HG02938 (cell line): ENCODE measurements at regions not wholly inside any gene's neighbourhood (a gene's known extent, or its start where the extent isn't known, plus 50 kb on each side); places are given as distances from the start of the nearest gene placed in this dataset.

Experiments
- ATAC-seq: cut with Tn5 transposase; IDR thresholded peaks from one replicate; pipeline ENCODE4 v1.9.1; 2021; ENCODE audit warnings: mild to moderate bottlenecking, moderate library complexity; ENCODE audit not compliant: unreplicated experiment

DNA sequence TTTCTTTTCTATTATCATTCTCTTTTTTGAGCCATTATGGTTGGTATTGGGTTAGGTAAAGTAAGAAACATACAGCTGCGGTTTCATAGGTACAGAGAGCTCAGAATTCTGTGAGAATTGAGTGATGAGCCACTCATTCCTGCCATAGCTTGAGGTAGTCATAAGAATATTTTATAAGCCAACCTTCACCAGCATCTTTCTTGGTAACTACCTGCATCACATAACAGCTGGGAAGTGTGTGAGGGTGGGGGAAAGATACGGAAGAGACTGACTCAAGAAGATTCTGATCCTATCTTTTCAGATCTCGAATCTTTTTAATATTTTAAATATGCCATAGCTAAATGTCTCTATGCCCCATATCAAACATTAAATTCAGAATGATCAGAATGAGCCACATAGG, 313.8 kb upstream of the DDX18 start:
- no peak for ATAC-seq

DNA sequence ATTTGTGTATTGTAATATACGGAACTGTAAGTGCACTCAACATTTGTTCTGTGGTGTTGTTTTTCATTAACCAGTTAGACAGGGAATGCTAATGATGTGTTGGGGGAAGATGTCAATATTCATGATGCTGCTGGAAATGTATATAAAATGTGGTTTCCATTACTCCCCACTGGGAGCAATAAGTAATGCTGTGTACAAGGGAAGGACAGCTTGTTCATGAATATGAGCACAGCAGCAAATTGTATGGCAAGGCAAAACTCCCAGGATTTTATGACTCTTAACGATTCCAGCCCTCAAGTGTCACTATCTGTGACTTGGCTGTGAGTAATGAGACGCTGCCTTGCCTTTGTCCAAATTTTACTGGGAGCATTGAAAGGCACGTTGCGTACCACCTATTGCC, 312.4 kb upstream of the DDX18 start:
- ATAC-seq: no peak

DNA sequence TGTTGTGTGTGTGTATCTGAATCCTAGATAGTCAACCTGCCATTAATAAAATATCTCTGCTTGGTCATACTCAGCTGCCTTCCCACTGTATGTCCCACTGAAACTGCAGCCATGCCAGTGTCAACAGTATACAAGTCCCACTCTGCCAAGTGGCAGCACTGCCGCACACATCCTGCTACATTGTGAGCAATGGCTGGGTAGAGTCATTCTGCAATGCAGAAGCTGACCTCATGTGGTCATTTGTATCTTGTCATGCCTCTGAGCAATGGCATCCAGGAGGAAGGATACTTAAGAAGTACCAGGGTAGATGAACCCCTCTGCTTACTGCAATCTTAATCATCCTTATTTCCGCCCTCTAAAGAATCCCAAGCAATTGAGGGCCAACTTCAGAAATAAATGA, 302.2 kb upstream of the DDX18 start:
- no peak for ATAC-seq

DNA sequence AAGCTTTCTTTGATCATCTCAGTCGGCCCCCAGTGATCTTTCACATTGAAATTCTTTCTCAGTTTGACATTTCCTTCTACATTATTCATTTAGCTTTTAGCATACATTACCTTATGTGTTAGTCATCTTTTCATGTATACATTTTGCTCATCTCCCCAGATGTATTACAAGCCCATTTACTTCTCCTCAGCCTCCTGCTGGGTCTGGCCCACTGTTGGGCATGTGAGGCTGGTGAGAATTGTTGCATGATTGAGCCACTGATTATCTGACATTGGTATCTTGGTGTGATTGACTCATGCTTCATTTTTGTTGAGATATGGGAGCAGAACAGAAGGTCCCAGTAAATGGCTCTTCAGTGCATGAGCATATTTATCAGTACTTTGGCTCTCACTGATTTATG, 300.1 kb upstream of the DDX18 start:
- ATAC-seq: no peak

DNA sequence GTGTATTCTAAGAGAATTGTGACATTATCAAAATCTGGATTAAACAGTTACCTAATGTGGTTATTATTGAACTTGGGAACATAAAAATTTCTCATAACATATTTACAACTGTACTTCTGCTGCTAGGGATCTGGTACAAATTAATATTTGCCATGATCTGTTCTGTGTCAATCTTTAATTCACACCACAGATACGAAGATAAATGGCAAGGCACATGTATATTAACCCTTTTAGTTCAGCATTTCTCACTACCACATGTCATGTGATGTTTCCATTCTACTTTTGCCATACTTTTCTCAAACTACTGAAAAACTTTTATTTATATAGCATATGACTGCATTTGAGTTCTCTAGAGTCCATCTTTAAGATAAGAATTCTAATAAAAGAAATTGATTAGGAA, 295.3 kb upstream of the DDX18 start:
- no peak for ATAC-seq

DNA sequence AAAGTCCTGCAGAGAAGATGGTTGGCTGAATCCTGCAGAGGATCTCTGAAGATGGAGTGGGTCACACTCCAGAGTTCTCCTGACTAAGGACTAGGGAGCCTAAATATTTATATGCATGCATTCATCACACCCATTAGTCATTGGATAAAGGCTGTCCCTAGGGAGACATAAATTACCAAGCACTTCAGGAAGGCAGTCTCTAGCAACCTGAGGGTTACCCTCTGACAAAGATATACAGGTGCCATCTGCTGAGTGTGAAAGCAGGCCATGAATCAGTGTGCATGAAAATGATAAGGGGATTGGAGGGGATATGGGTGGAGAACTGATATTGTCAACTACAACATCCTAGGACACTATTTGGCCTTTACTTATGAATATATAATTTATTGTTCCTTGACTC, 294.8 kb upstream of the DDX18 start:
- no peak for ATAC-seq

DNA sequence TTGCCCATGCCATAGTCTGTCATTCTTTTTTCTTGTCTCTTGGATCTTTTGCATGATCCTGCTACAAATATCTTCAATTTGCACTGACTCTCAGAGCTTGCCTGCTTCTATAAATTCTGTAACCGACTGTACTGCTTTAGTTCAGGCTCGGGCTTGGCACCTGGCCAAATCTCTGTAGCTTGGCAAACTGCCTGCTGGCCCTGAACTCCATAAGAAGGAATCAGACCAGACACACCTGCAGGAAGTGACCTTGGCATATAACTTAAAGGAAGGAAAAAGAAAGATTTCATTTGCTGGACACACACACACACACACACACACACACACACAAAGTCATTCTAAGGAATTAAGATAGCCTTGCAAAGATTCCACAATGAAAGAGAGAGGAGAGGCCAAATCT, 291.2 kb upstream of the DDX18 start:
- no peak for ATAC-seq

DNA sequence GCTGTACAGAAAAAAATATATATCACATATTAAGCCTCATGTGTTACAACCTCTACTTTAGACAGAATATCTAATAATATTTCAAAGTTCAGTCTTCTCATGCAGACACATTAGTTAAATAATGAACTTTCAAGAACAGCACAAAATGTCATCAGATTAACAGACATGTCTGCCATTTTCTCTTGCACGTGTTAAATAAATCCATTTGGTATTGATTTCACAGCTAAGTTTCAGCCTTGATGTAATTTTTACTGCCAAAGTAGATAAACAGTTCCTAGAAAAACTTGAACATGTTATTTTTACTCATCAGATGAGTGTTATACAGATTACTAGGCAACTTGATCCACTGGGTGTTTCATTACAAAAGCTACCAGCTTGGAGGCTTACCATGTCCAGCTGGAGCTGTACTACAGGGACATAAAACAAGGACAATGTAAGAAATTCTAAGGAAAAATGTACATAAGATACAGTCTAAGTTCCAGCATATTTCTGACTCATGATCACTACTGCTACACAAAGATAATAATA, 290.7 kb upstream of the DDX18 start:
- no peak for ATAC-seq

DNA sequence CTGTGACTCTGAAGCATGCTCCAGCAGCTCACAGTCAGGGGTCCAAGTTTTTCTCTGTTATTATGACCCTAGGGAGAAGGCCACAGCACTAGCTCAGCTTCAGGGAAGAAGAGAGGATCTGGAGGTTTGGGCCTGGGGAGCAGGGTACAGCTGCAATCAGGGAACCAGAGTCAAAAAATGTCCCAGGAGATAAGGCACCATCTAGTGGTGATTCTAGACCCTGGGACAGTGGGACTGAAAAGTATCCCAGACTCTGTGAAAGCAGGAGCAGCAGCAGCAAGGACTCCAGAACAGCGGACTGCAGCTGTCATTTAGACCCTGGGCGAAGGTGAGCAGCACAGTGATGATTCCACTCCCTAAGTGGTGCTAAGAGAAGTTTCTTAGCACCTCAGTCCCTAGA, 278.4 kb upstream of the DDX18 start:
- no peak for ATAC-seq

DNA sequence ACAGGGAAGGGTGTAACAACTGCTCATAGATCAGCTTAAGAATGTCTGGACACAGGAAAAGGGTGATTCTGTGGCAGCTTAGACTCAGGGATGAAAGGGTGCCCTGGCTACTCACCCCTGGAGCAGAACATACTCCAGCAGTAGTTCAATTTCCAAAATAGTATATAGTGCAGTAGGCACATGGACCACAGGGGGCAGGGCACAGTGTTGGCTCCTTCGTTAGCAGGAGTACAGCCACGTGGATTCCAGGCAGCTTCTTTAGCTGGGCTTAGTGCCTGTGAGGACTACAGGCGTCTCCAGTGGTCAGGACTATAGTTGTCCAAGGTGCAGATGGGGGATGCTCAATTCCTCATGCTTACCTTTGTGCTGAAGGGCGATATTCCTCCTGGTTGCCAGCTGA, 277.5 kb upstream of the DDX18 start:
- no peak for ATAC-seq

DNA sequence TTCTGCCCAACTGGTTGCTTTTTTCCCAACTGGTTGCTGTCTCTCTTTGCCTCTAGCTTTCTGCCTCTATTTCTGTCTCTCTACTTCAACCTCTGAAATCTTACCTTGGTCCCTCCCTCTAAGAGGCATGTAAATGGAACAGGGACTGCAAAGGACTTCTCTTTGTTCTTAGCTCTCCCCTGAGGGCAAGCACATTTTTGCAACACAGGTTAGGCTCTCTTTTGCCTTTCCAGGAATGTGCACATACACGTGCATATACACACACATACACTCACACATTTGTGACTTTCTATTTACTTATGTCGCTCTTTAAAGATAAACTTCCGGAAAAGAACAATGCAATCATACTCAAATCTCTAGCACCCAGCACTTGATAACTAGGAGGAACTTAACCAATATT, 262.6 kb upstream of the DDX18 start:
- ATAC-seq: no peak

DNA sequence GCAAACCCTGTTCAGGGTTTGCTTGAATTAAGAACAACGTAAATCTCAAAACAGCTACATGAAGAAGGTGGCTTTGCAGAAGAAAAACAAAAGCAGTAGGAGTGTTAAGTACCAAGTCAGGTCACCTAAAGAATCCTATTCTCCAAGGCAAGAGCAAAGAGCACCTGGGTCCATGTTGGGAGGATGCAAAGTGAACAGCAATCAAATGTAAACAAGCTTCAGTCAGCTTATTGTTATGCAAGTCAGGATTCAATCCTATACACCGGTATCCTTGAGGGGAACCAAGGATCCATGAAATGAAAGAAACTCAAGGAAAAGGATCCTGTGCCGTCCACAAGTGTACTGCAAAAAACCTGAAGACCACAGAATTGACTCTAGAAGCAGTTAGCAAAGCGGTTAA, 261.0 kb upstream of the DDX18 start:
- ATAC-seq: no peak

DNA sequence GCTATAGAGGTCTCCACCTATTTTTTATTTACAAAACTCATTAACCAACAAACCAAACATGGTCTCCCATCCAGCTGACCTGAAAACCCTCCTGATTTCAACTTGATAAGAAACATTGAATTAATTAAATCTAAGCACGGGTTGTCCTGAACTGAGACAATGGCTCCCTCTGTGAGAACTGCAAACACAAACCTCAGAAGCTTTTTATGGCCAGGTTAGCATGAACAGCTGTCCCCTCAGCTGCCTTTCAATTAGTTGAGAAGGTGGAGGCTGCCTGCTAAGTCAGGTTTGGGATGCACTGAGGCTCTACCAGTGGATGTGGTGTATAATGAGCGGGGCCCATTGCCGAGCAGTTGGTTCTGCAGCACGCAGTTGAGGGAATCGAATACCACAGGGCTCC, 258.5 kb upstream of the DDX18 start:
- ATAC-seq: no peak

DNA sequence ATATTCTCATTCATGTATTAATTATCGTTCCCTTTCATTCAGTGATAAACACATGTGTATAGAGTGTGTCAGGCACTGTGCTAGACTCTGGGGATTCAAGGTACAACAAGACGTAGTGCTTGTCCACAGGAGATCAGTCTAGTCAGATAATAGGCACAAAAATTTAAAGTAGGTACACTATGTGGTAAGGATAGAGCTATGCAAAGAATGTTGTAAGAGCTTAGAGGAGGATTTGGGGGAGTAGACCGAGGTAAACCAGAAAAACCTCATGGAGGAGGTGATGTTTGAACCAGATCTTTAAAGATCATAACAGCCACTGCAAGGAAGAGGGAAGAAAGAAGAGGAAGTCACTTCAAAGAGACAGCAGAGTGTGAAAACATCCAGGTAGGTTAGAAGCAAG, 256.9 kb upstream of the DDX18 start:
- no peak for ATAC-seq

DNA sequence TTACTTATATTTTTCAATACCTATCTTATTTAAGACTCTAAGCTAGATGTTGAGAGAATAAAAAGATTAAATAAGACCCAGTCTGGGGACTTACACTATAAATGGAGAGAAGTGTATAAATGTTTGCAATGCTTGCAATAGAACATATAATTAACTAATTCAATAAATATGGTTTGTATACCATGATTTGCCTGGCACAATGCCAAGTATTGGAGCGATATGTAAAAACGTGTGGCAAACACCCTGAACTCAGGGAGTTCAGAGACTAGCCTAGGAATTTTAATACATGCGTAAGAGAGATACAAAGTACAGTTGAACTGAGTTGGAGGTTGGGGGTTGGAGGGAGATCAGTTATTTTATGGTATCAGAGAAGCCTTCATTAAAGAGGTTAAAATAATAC, 251.8 kb upstream of the DDX18 start:
- no peak for ATAC-seq

DNA sequence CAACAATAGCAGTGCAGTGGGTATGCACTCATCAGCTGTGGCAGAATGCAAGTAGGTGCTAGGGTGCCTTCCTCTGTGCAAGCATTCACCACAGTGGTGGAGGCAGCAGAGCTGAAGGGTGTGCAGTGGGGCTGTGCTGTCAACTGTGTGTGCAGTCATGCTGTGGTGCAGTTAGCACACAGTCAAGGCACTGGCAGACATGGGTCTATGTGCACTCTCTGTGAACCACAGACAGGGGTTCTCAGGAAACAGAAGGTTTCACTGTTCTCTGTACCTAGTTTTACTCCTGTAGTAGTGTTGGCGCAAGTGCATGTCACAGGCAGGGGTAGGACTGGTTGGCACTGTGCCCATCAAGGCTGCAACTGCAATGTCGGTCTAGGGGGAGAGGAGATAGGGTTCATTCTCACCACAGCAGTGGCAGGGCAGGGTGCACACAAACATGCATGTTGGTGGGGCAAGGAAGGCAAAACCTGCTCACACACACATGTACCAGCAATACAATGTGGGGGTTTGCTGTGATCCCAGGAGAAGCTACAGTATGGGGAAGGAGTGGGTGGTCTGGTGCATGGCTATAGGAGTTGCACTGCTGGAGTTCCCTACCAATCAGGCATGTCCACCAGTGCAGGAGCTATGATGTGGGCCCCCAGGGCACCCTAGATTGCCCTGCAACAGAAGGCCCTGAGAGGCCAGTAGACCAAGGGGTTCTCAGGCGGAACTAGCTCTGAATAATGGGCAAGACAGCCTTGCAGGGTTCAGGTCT, 242.7 kb upstream of the DDX18 start:
- no peak for ATAC-seq

DNA sequence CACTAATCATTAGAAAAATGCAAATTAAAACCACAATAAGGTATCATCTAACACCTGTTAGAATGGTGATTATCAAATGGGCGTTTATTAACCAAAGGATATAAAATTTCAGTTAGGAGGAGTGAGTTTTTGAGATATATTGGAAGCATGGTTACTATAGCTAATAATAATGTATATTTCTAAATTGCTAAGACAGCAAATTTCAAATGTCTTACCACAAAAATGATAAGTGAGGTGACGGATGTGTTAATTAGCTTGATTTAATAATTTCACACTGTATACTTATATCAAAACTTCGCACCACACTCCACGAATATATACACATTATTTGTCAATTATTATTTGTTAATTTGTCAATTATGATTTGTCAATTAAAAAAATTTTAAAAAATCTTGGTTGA, 227.2 kb upstream of the DDX18 start:
- ATAC-seq: no peak

DNA sequence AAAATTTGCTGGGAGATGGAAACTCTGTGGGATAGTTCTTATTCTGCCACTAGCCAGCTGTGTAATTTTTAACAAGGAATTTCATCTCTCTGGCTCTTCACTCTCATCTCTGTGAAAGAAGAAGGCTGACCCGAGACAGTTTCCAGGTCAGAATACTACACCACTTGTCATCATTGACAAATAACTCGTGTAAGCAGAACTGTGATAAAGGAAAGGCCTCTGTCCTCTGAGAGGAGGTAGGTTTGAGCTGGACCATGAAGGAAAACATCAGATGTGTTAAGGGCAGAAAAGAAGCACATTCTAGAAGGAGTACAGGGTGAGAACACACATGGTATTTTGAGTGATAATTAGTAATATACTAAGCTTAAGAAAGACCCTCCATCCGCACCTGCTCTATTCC, 211.4 kb upstream of the DDX18 start:
- no peak for ATAC-seq

DNA sequence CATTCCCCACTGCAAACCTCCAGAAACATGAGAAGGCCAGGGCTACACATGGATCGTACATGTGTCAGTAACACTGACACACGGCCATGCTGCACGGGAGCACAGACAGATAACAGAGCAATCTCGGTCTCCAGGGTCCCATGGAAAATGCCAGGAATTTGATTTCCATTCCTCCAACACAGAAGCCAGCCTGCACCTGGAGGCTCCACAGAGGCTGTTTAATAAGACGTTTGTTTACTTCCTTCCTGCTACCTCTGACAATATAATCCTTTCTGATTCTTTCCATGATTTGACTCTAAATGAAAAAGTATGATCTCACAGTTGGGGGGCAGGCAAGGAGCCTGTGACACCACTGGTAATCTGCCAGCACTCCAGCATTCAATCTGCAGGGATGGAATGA, 210.9 kb upstream of the DDX18 start:
- ATAC-seq: no peak

DNA sequence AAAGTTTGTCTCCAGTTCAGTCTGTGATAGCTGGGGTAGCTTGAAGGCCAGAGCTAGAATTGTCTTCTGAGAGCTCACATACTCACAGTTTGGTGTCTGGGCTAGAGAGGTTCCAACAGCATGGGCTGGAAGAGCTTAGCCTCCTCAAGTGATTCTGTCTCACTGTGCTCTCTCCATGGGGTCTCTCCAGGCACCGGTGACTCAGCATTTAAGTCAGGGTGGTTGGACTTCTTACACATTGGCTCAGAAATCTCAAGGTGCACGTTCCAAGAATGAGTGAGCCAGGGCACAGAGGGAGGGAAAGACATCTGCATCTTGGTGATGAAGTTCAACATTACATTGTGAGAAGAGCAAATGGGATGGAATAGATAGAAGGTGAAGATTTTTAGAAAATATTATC, 207.3 kb upstream of the DDX18 start:
- no peak for ATAC-seq

DNA sequence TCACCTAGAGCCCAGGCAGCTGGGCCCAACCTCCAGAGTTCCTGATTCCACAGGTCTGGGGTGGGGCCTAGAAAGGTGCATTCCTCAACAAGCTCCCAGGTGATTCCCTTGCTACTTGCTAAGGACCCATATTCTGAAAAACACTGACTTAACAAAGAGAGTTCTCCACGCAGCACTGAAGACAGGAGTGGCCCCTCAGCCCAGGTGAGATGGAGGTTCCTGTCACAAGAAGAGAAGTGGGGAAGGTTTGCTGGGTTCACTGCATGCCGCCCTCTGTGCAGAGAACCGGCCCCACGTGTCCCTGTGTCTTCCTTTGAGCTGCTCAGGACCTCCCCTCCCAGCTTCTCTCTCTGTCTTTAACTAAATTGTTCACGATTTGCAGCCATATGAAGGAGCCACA, 201.4 kb upstream of the DDX18 start:
- ATAC-seq: no peak

DNA sequence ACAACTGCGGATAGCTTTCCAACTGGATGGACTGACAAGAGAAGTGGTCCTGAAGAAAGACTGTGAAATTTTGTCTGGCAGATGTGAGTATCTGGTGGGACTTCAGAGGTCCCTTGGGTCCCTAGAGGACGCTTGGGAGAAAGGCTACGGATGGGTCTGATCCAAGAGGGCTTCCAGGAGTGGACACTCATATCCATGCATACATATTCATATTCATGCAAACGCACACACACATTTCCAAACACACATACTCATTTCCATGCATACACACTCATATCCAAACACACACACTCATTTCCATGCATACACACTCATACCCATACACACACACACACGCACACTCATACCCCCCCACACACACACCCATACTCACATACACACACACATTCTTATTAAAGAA, 200.2 kb upstream of the DDX18 start:
- ATAC-seq: no peak

DNA sequence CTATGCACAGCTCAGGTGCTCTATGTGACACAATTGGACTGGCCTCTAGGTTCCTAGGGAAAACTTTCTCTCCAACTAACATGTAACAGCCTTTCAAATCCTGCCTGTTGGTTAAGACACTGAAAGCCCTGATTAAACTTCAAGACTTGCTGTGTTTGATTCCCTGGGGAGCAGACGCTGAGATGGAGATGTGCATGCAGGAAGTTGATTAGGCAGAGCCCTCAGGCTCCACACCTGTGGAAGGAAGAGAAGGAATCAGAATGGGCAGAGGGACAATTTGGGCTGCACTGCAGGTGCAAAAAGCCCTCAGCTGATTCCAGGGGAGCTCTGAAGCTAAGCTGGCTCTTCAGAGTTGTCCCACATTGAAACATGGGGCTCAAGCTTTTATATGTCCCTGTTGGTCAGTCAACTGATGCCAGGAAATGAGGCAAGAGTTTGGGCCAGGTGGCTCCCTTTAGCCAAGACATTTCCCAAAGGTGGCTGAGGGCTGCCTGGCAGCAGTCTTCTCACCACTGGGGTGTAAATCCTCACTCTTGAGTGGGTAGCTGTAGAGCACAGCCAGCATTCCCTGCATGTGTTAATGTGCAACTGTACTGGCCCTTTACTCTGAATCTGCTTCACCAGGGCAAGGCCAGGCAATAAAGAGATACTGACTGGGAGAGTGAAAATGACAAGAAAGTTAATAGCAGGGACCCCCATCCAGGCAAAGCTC, 199.5 kb upstream of the DDX18 start:
- ATAC-seq: no peak
